HepG2 (cell line): ENCODE measurements at regions not wholly inside any gene's neighbourhood (a gene's known extent, or its start where the extent isn't known, plus 50 kb on each side); places are given as distances from the start of the nearest gene placed in this dataset.

Experiments used
- ATAC-seq: fragments of 200-7000 bp; cut with Tn5 transposase; 3 replicates; pipeline ENCODE4 v1.9.1; 2020; ENCODE audit warnings: mild to moderate bottlenecking, moderate library complexity
- BruUV-seq: library from RNA; stranded (reverse); fragments of 400-500 nt; replicated peaks from 2 replicates; lab custom pipeline; 2021; lab: Mats Ljungman, UMichigan
- CTCF ChIA-PET: fragments of 300-600 bp; formaldehyde crosslinking; extraction: SDS; loops from one replicate; lab custom pipeline; 2021; ENCODE audit warnings: low total read pairs, inconsistent platforms, low intra/inter-chr PET ratio; lab: Yijun Ruan, JAX
- POLR2A ChIA-PET: fragments of 350-600 bp; sonication (Branson Sonifier 250); formaldehyde crosslinking; loops from one replicate; lab custom pipeline; 2020; ENCODE audit warnings: antibody characterized with exemption, inconsistent platforms; lab: Yijun Ruan, JAX
- DNase-seq: peaks from one replicate; pipeline ENCODE4 v3.0.0-alpha.2; 2015; ENCODE audit warnings: low spot score
- FAIRE-seq: peaks from 3 replicates; lab custom pipeline; 2011; peaks lifted over from hg19 to GRCh38; lab: Jason Lieb, UNC
- H2AFZ ChIP-seq: one replicate; pipeline ENCODE4 v1.6.1; 2011; ENCODE audit warnings: low read length, inconsistent platforms
- H3K27ac ChIP-seq: fragments of 300-600 bp; 3 replicates; pipeline ENCODE4 v1.8.0; 2011; ENCODE audit warnings: mixed run types, mild to moderate bottlenecking, mixed read lengths, low read length, inconsistent platforms; ENCODE audit not compliant: insufficient read depth; ENCODE audit errors: extremely low read length
- H3K27me3 ChIP-seq, 2 experiments: fragments of 200-600 bp in 1 of 2; 2 replicates in 1 of 2; 3 replicates in 1 of 2; pipeline versions ENCODE4 v1.6.0 to v1.8.0; 2011; ENCODE audit warnings: low read length in 2 of 2, mild to moderate bottlenecking in 2 of 2, moderate library complexity in 2 of 2, inconsistent platforms in 1 of 2; ENCODE audit not compliant: insufficient read depth in 2 of 2, control insufficient read depth in 1 of 2
- H3K36me3 ChIP-seq, 2 experiments: fragments of 200-600 bp in 1 of 2; replicated peaks in 1 of 2; 2 replicates in 1 of 2; 3 replicates in 1 of 2; pipeline versions ENCODE4 v1.5.1 to v1.8.0; 2011; ENCODE audit warnings: low read length in 2 of 2, inconsistent platforms in 1 of 2; ENCODE audit not compliant: insufficient read depth in 2 of 2, control insufficient read depth in 1 of 2
- H3K4me1 ChIP-seq: 2 replicates; pipeline ENCODE4 v1.5.1; 2012; ENCODE audit warnings: low read length, inconsistent platforms; ENCODE audit not compliant: insufficient read depth
- H3K4me2 ChIP-seq: 2 replicates; pipeline ENCODE4 v1.6.0; 2011; ENCODE audit warnings: low read depth, low read length, inconsistent platforms
- H3K4me3 ChIP-seq, 3 experiments: fragments of 200-600 bp in 1 of 3; sonication (generic), shearing (Covaris generic) in 1 of 3; replicated peaks in 1 of 3; 2 replicates each; pipeline ENCODE4 v1.5.1; 2011 to 2016; ENCODE audit warnings: low read length in 3 of 3, inconsistent platforms in 2 of 3, low read depth in 2 of 3, mild to moderate bottlenecking in 2 of 3, control low read depth in 1 of 3, mixed read lengths in 1 of 3; ENCODE audit not compliant: insufficient read depth in 1 of 3
- H3K79me2 ChIP-seq: one replicate; pipeline ENCODE4 v1.6.1; 2011; ENCODE audit warnings: low read length, inconsistent platforms; ENCODE audit not compliant: insufficient read depth
- H3K9ac ChIP-seq: 2 replicates; pipeline ENCODE4 v1.6.0; 2011; ENCODE audit warnings: mild to moderate bottlenecking, low read depth, low read length, inconsistent platforms; ENCODE audit not compliant: insufficient read depth
- H3K9me3 ChIP-seq: 2 replicates; pipeline ENCODE4 v1.5.1; 2012; ENCODE audit warnings: mild to moderate bottlenecking, low read length
- H4K20me1 ChIP-seq: 2 replicates; pipeline ENCODE4 v1.6.0; 2011; ENCODE audit warnings: inconsistent platforms, mild to moderate bottlenecking, low read length, moderate library complexity; ENCODE audit not compliant: insufficient read depth
- CHCHD3 ChIP-seq: sonication (generic); formaldehyde crosslinking; IDR thresholded peaks from 2 replicates; pipeline ENCODE4 v1.8.0; 2022; ENCODE audit warnings: mild to moderate bottlenecking, missing genetic modification reagents, moderate library complexity
- MATR3 ChIP-seq: sonication (generic); formaldehyde crosslinking; IDR thresholded peaks from 2 replicates; pipeline ENCODE4 v1.4.0; 2020; ENCODE audit warnings: missing genetic modification reagents
- MLXIP ChIP-seq: sonication (generic); formaldehyde crosslinking; IDR thresholded peaks from 2 replicates; pipeline ENCODE4 v1.9.0; 2021; ENCODE audit warnings: missing genetic modification reagents, borderline replicate concordance
- PREB ChIP-seq: sonication (generic); formaldehyde crosslinking; IDR thresholded peaks from 2 replicates; pipeline ENCODE4 v1.4.0; 2020; ENCODE audit warnings: missing genetic modification reagents
- RAD21 ChIP-seq: fragments of 450-650 bp; formaldehyde crosslinking; IDR thresholded peaks from 2 replicates; pipeline ENCODE4 v1.5.0; 2020; ENCODE audit warnings: mild to moderate bottlenecking
- WIZ ChIP-seq: sonication (generic); formaldehyde crosslinking; IDR thresholded peaks from 2 replicates; pipeline ENCODE4 v1.5.1; 2020; ENCODE audit warnings: mild to moderate bottlenecking, missing genetic modification reagents
- ZFP41 ChIP-seq: sonication (generic); formaldehyde crosslinking; IDR thresholded peaks from 2 replicates; pipeline ENCODE4 v1.4.0; 2020; ENCODE audit warnings: mild to moderate bottlenecking, missing genetic modification reagents, borderline replicate concordance
- ZFP91 ChIP-seq: sonication (generic); formaldehyde crosslinking; IDR thresholded peaks from 2 replicates; pipeline ENCODE4 v1.9.0; 2022; ENCODE audit warnings: missing genetic modification reagents, mild to moderate bottlenecking, borderline replicate concordance
- ZMAT3 ChIP-seq: sonication (generic); formaldehyde crosslinking; conservative IDR thresholded peaks from 2 replicates; pipeline ENCODE4 v1.7.0; 2021; ENCODE audit warnings: missing genetic modification reagents
- ZNF142 ChIP-seq: sonication (generic); formaldehyde crosslinking; IDR thresholded peaks from 2 replicates; pipeline ENCODE4 v1.4.0; 2020; ENCODE audit warnings: missing genetic modification reagents
- ZNF17 ChIP-seq: sonication (generic); formaldehyde crosslinking; IDR thresholded peaks from 2 replicates; pipeline ENCODE4 v1.5.0; 2020; ENCODE audit warnings: mild to moderate bottlenecking, missing genetic modification reagents
- ZNF597 ChIP-seq: sonication (generic); formaldehyde crosslinking; IDR thresholded peaks from 2 replicates; pipeline ENCODE4 v1.5.0; 2020; ENCODE audit warnings: missing genetic modification reagents
- ZNF773 ChIP-seq: sonication (generic); formaldehyde crosslinking; IDR thresholded peaks from 2 replicates; pipeline ENCODE4 v1.4.0; 2020; ENCODE audit warnings: missing genetic modification reagents, borderline replicate concordance
- WGBS: methylation state at CpG from one replicate; pipeline ENCODE4 v1.1.6; 2017; ENCODE audit warnings: low lambda C conversion rate; 5-methylcytosine and 5-hydroxymethylcytosine counted together
- in situ Hi-C: cut with HindIII; loops from 2 replicates; pipeline ENCODE4 v1.10.0; 2017; ENCODE audit warnings: low pct_unique_long_range_greater_than_20kb; ENCODE audit not compliant: extremely low pct_ligation_motif_present
- intact Hi-C: fragments of 100-400 bp; cut with micrococcal nuclease; formaldehyde crosslinking; loops from one replicate; pipeline ENCODE4 v1.10.0; 2022; ENCODE audit not compliant: unreplicated experiment

- Histone ChIP-seq H3K36me3 (no peaks in the 10 kb centered on the region), H2AFZ (no peak overlapping the region), H3K9me3 (peaks cover 31% of the 10 kb centered on the region), H3K4me3 (no peak overlapping the region), H3K9ac (no peak overlapping the region), H3K27me3 (no peaks in the 10 kb centered on the region), H3K4me1 (no peaks in the 10 kb centered on the region), H3K79me2 (no peaks in the 10 kb centered on the region), H3K27ac (no peak overlapping the region), H4K20me1 (no peaks in the 10 kb centered on the region), H3K4me2 (no peak overlapping the region)
- intact Hi-C loops (no loop called here), in situ Hi-C loops (loop anchor here (25.0 kb wide), 2 partner anchors 100 to 450 kb away; no protein-coding TSS in a partner anchor)
- FAIRE-seq (no peak), DNase-seq (no peak), ATAC-seq (no peak)
- BruUV-seq = no TSS peak
- POLR2A ChIA-PET = no interaction called here
- CTCF ChIA-PET = no interaction called here
- WGBS = 3% methylated on average over 3 of the region's 4 CpGs
- TF ChIP-seq RAD21 (CRISPR knock-in tag) (no peak), PREB (no peak), ZNF773 (no peak), CHCHD3 (CRISPR knock-in tag) (no peak), ZFP91 (CRISPR knock-in tag) (no peak), WIZ (CRISPR knock-in tag) (no peak), ZFP41 (CRISPR knock-in tag) (no peak), ZNF142 (CRISPR knock-in tag) (no peak), ZNF17 (CRISPR knock-in tag) (no peak), ZMAT3 (CRISPR knock-in tag) (no peak), MLXIP (CRISPR knock-in tag) (no peak), MATR3 (CRISPR knock-in tag) (no peak), ZNF597 (CRISPR knock-in tag) (no peak)
Measured at GRCh38 chrY:21287769-21288168, 223.4 kb upstream of the RBMY1B start.
